Hepatocyte (in vitro differentiated cells): ENCODE measurements at regions not wholly inside any gene's neighbourhood (a gene's known extent, or its start where the extent isn't known, plus 50 kb on each side); places are given as distances from the start of the nearest gene placed in this dataset.
A peak's percentile ranks its signal among the peaks of the same experiment; 100 is the strongest.

Experiments used
- DNase-seq: peaks from one replicate; pipeline ENCODE4 v3.0.0-alpha.2; 2016; ENCODE audit warnings: low spot score
- H2AFZ ChIP-seq: fragments of 200-600 bp; sonication (generic); 2 replicates; pipeline ENCODE4 v1.6.0; 2016; ENCODE audit warnings: antibody characterized with exemption, mild to moderate bottlenecking
- H3K27ac ChIP-seq: fragments of 200-600 bp; sonication (generic); 2 replicates; pipeline ENCODE4 v1.5.1; 2016; ENCODE audit warnings: mild to moderate bottlenecking
- H3K27me3 ChIP-seq: fragments of 200-600 bp; sonication (generic); 2 replicates; pipeline ENCODE4 v1.6.1; 2016
- H3K36me3 ChIP-seq: fragments of 200-600 bp; sonication (generic); replicated peaks from 2 replicates; pipeline ENCODE4 v1.5.1; 2016; ENCODE audit warnings: low read depth; ENCODE audit not compliant: insufficient read depth
- H3K4me1 ChIP-seq: fragments of 200-600 bp; sonication (generic); 2 replicates; pipeline ENCODE4 v1.5.1; 2016; ENCODE audit warnings: mild to moderate bottlenecking, moderate library complexity; ENCODE audit not compliant: insufficient read depth
- H3K4me2 ChIP-seq: fragments of 200-600 bp; sonication (generic); 2 replicates; pipeline ENCODE4 v1.6.0; 2016
- H3K4me3 ChIP-seq: fragments of 200-600 bp; sonication (generic); 2 replicates; pipeline ENCODE4 v1.5.1; 2016; ENCODE audit warnings: mild to moderate bottlenecking
- H3K79me2 ChIP-seq: fragments of 200-600 bp; sonication (generic); 2 replicates; pipeline ENCODE4 v1.6.0; 2017; ENCODE audit warnings: mild to moderate bottlenecking
- H3K9me2 ChIP-seq: fragments of 200-600 bp; sonication (generic); replicated peaks from 2 replicates; pipeline ENCODE4 v1.6.0; 2017; ENCODE audit warnings: mild to moderate bottlenecking; ENCODE audit not compliant: insufficient read depth
- H3K9me3 ChIP-seq: fragments of 200-600 bp; sonication (generic); 2 replicates; pipeline ENCODE4 v1.5.1; 2016; ENCODE audit warnings: low read depth, mild to moderate bottlenecking
- H4K20me1 ChIP-seq: fragments of 200-600 bp; sonication (generic); 2 replicates; pipeline ENCODE4 v1.6.0; 2016; ENCODE audit warnings: mild to moderate bottlenecking; ENCODE audit not compliant: insufficient read depth, poor library complexity, severe bottlenecking
- EZH2 ChIP-seq: fragments of 200-600 bp; sonication (generic); IDR thresholded peaks from 2 replicates; pipeline ENCODE4 v1.6.1; 2016; ENCODE audit warnings: antibody characterized with exemption, mild to moderate bottlenecking, borderline replicate concordance
- EZH2phosphoT487 ChIP-seq: fragments of 200-600 bp; sonication (generic); IDR thresholded peaks from one replicate; pipeline ENCODE4 v1.6.1; 2018; ENCODE audit warnings: antibody characterized with exemption, mild to moderate bottlenecking, low read depth, moderate library complexity; ENCODE audit not compliant: unreplicated experiment, severe bottlenecking
- WGBS: methylation state at CpG from one replicate; pipeline ENCODE4 v1.1.6; 2016; ENCODE audit warnings: low lambda C conversion rate; ENCODE audit errors: missing lambda C conversion rate; 5-methylcytosine and 5-hydroxymethylcytosine counted together
- TF ChIP-seq, protein P1 (sequence below): fragments of 200-600 bp; sonication (generic); IDR thresholded peaks from 2 replicates; pipeline ENCODE4 v1.5.1; 2016; ENCODE audit warnings: antibody characterized with exemption, mild to moderate bottlenecking; ENCODE audit not compliant: poor library complexity

- Histone ChIP-seq H3K9me2 (no peaks in the 10 kb centered on the region), H3K4me1 (no peaks in the 10 kb centered on the region), H3K27ac (peak overlapping the region; percentile 64), H4K20me1 (no peaks in the 10 kb centered on the region), H3K36me3 (no peaks in the 10 kb centered on the region), H3K79me2 (no peaks in the 10 kb centered on the region), H3K4me2 (peak overlapping the region; percentile 65), H2AFZ (peak overlapping the region; percentile 55), H3K27me3 (no peaks in the 10 kb centered on the region), H3K9me3 (no peaks in the 10 kb centered on the region), H3K4me3 (peak overlapping the region; percentile 5)
- TF ChIP-seq, protein P1, sequence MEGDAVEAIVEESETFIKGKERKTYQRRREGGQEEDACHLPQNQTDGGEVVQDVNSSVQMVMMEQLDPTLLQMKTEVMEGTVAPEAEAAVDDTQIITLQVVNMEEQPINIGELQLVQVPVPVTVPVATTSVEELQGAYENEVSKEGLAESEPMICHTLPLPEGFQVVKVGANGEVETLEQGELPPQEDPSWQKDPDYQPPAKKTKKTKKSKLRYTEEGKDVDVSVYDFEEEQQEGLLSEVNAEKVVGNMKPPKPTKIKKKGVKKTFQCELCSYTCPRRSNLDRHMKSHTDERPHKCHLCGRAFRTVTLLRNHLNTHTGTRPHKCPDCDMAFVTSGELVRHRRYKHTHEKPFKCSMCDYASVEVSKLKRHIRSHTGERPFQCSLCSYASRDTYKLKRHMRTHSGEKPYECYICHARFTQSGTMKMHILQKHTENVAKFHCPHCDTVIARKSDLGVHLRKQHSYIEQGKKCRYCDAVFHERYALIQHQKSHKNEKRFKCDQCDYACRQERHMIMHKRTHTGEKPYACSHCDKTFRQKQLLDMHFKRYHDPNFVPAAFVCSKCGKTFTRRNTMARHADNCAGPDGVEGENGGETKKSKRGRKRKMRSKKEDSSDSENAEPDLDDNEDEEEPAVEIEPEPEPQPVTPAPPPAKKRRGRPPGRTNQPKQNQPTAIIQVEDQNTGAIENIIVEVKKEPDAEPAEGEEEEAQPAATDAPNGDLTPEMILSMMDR = no peak
- TF ChIP-seq EZH2phosphoT487 (no peak), EZH2 (no peak)
- WGBS = 7% methylated on average over 3 of the region's 3 CpGs
- DNase-seq = peak; percentile 78
These were observed 88.2 kb upstream of the USP9X start for GRCh38 chrX:40996886-40997530.

GRCh38 chrX:40998123-40998522 is 87.1 kb upstream of the USP9X start:
- H2AFZ ChIP-seq = no peak overlapping the region
- H3K36me3 ChIP-seq = no peaks in the 10 kb centered on the region
- no peaks in the 10 kb centered on the region for H3K9me2 ChIP-seq
- no peaks in the 10 kb centered on the region for H3K79me2 ChIP-seq
- H3K9me3 ChIP-seq = no peaks in the 10 kb centered on the region
- H3K4me2 ChIP-seq = no peak overlapping the region
- H3K4me3 ChIP-seq = no peak overlapping the region
- no peak for DNase-seq
- no peak overlapping the region for H3K27ac ChIP-seq
- 86% methylated on average over 5 of the region's 5 CpGs for WGBS
- TF ChIP-seq, protein P1 = no peak
- TF ChIP-seq EZH2 (no peak), EZH2phosphoT487 (no peak)
- no peaks in the 10 kb centered on the region for H3K27me3 ChIP-seq
- H3K4me1 ChIP-seq = no peaks in the 10 kb centered on the region
- H4K20me1 ChIP-seq = no peaks in the 10 kb centered on the region

GRCh38 chrX:41001327-41001726 is 83.9 kb upstream of the USP9X start:
- peak overlapping the region; percentile 63 for H3K27ac ChIP-seq

More at GRCh38 chrX:41001327-41001726, 83.9 kb upstream of the USP9X start:
- Histone ChIP-seq H3K36me3 (no peaks in the 10 kb centered on the region), H3K4me1 (no peaks in the 10 kb centered on the region), H3K4me2 (no peak overlapping the region), H3K9me2 (no peaks in the 10 kb centered on the region), H3K79me2 (no peaks in the 10 kb centered on the region), H3K4me3 (no peak overlapping the region), H4K20me1 (no peaks in the 10 kb centered on the region), H3K9me3 (no peaks in the 10 kb centered on the region), H2AFZ (no peak overlapping the region), H3K27me3 (no peaks in the 10 kb centered on the region)
- no peak for TF ChIP-seq EZH2
- no peak for TF ChIP-seq EZH2phosphoT487
- TF ChIP-seq, protein P1 = no peak
- DNase-seq = peak; percentile 25
